ENCODE measurements at regions not wholly inside any gene's neighbourhood (a gene's known extent, or its start where the extent isn't known, plus 50 kb on each side); places are given as distances from the start of the nearest gene placed in this dataset.

GRCh38 chr15:70266412-70267121 is 168.8 kb upstream of the TLE3 start:
- no peak overlapping the region for H3K4me3 ChIP-seq (ENCODE audit: low read length in 2 of 2)
- no peaks in the 10 kb centered on the region for H3K9me3 ChIP-seq (ENCODE audit: control insufficient read depth, low read length)
- H3K27me3 ChIP-seq (ENCODE audit: control insufficient read depth in 1 of 2, insufficient read depth in 2 of 2, low read length in 1 of 2): no peaks in the 10 kb centered on the region
- no peak overlapping the region for H3K27ac ChIP-seq (ENCODE audit: low read depth in 1 of 2, low read length in 2 of 2)
- H3K4me1 ChIP-seq (ENCODE audit: control insufficient read depth in 1 of 2, insufficient read depth in 2 of 2, low read length in 2 of 2): no peaks in the 10 kb centered on the region
- ATAC-seq (ENCODE audit: low FRiP score) (peak; percentile 65), DNase-seq (peak; percentile 90 to 94)
- intact Hi-C loops (cut with DNase I): no loop called here
- 76 to 77% methylated on average over 24 of the region's 24 CpGs for WGBS, 2 donors
- no peaks in the 10 kb centered on the region for H3K36me3 ChIP-seq (ENCODE audit: control insufficient read depth in 1 of 2, insufficient read depth in 2 of 2, low read length in 1 of 2)

DNA sequence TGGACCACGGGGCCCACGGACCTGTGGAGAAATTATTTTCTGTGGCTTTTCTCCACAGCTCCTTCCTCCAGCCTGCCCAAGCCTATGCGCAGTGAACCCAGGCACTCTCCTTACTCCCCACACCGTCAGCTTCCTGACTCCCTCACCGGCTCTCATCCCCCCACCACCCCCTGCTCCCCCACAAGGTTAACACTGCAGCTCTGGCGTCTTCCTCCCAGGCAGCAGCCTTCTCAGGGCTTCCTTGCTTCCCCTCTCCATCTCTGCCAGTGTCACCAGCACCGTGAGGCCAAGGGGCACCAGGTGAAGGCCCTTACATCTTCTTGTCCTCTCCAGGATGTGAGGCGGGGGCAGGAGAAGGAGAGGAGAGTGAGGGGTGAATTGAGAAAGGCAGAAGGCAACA is 168.3 kb upstream of the TLE3 start:
- WGBS, 2 donors: 91 to 94% methylated on average over 8 of the region's 8 CpGs
- no peak for ATAC-seq (ENCODE audit: low FRiP score)
- no peaks in the 10 kb centered on the region for H3K36me3 ChIP-seq (ENCODE audit: control insufficient read depth in 1 of 2, insufficient read depth in 2 of 2, low read length in 1 of 2)
- DNase-seq: no peak
- no peak overlapping the region for H3K27ac ChIP-seq (ENCODE audit: low read depth in 1 of 2, low read length in 2 of 2)
- no peaks in the 10 kb centered on the region for H3K9me3 ChIP-seq (ENCODE audit: control insufficient read depth, low read length)
- intact Hi-C loops (cut with DNase I): no loop called here
- H3K27me3 ChIP-seq (ENCODE audit: control insufficient read depth in 1 of 2, insufficient read depth in 2 of 2, low read length in 1 of 2): no peaks in the 10 kb centered on the region
- no peaks in the 10 kb centered on the region for H3K4me1 ChIP-seq (ENCODE audit: control insufficient read depth in 1 of 2, insufficient read depth in 2 of 2, low read length in 2 of 2)
- no peak overlapping the region for H3K4me3 ChIP-seq (ENCODE audit: low read length in 2 of 2)

DNA sequence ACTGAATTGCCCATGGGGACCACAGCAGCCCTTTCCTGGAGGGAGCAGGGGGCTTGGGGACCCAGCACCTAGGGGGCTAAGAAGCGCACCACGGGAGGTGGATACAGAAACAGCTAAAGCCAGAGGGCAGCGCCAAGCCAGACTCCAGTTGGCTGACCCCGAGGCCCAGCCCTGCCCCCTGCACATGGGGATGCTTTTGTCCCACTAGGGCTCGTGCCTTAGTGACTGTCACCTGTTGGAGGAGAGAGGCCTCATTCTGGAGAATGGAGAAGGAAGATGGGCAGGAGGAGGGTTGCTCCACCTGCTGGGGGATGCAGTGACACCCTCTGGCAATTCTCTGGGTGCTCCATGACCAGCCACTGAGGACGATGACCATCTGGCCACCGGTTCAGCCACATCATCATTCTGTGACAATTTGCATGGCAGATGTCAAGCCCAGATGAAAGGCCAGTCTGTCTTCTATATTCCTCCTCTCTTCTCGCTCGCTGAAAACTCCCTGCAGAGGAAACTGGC is 167.8 kb upstream of the TLE3 start:
- Histone ChIP-seq H3K27me3 (ENCODE audit: control insufficient read depth in 1 of 2, insufficient read depth in 2 of 2, low read length in 1 of 2) (no peaks in the 10 kb centered on the region), H3K9me3 (ENCODE audit: control insufficient read depth, low read length) (no peaks in the 10 kb centered on the region), H3K4me3 (ENCODE audit: low read length in 2 of 2) (no peak overlapping the region), H3K36me3 (ENCODE audit: control insufficient read depth in 1 of 2, insufficient read depth in 2 of 2, low read length in 1 of 2) (no peaks in the 10 kb centered on the region), H3K27ac (ENCODE audit: low read depth in 1 of 2, low read length in 2 of 2) (no peak overlapping the region), H3K4me1 (ENCODE audit: control insufficient read depth in 1 of 2, insufficient read depth in 2 of 2, low read length in 2 of 2) (no peaks in the 10 kb centered on the region)
- ATAC-seq (ENCODE audit: low FRiP score) (no peak), DNase-seq (peak in 1 of 2 donors; percentile 46)
- WGBS, 2 donors: 95% methylated on average over 9 of the region's 9 CpGs
- intact Hi-C loops (cut with DNase I): no loop called here

GRCh38 chr15:70264738-70265465 is 167.2 kb upstream of the TLE3 start:
- H3K4me3 ChIP-seq (ENCODE audit: low read length in 2 of 2): no peak overlapping the region
- H3K27me3 ChIP-seq (ENCODE audit: control insufficient read depth in 1 of 2, insufficient read depth in 2 of 2, low read length in 1 of 2): no peaks in the 10 kb centered on the region
- no peak overlapping the region for H3K27ac ChIP-seq (ENCODE audit: low read depth in 1 of 2, low read length in 2 of 2)
- DNase-seq (peak in 1 of 2 donors; percentile 46), ATAC-seq (ENCODE audit: low FRiP score) (no peak)
- intact Hi-C loops (cut with DNase I): no loop called here
- WGBS, 2 donors: 90 to 93% methylated on average over 8 of the region's 8 CpGs
- H3K36me3 ChIP-seq (ENCODE audit: control insufficient read depth in 1 of 2, insufficient read depth in 2 of 2, low read length in 1 of 2): no peaks in the 10 kb centered on the region
- no peaks in the 10 kb centered on the region for H3K4me1 ChIP-seq (ENCODE audit: control insufficient read depth in 1 of 2, insufficient read depth in 2 of 2, low read length in 2 of 2)
- H3K9me3 ChIP-seq (ENCODE audit: control insufficient read depth, low read length): no peaks in the 10 kb centered on the region

DNA sequence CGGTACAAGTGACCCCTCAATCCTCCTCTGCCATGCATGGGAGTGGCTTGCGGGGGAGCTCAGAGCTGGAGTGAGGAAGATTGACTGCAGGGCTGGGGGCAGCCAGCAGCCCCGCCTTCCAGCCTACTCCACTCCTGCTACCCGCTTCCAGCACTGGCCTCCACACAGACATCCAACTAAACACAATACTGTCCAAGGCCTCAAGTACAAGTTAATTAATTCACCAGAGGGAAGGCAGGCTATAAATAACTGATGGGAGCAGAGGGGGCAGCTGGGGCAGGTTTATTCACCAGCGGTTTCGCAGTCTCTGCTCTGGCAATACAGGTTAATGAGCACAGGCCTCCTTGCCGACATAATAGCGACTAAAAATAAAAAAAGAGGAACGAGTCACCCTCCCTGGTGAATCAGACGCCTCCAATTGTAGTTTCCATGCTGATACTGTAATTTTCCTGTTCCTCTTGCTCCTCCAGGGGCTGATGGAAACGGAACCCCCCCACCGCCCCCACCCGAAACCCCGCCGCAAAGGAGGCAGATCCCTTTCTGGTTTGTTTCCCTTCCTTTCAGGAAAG is 166.4 kb upstream of the TLE3 start:
- no peaks in the 10 kb centered on the region for H3K36me3 ChIP-seq (ENCODE audit: control insufficient read depth in 1 of 2, insufficient read depth in 2 of 2, low read length in 1 of 2)
- no peak for ATAC-seq (ENCODE audit: low FRiP score)
- H3K4me1 ChIP-seq (ENCODE audit: control insufficient read depth in 1 of 2, insufficient read depth in 2 of 2, low read length in 2 of 2): no peaks in the 10 kb centered on the region
- no peaks in the 10 kb centered on the region for H3K27me3 ChIP-seq (ENCODE audit: control insufficient read depth in 1 of 2, insufficient read depth in 2 of 2, low read length in 1 of 2)
- peak in 1 of 2 donors; percentile 55 for DNase-seq
- 79 to 81% methylated on average over 15 of the region's 15 CpGs for WGBS, 2 donors
- no peak overlapping the region for H3K27ac ChIP-seq (ENCODE audit: low read depth in 1 of 2, low read length in 2 of 2)
- intact Hi-C loops (cut with DNase I): no loop called here
- no peak overlapping the region for H3K4me3 ChIP-seq (ENCODE audit: low read length in 2 of 2)
- no peaks in the 10 kb centered on the region for H3K9me3 ChIP-seq (ENCODE audit: control insufficient read depth, low read length)

GRCh38 chr15:70262591-70263274 is 165.0 kb upstream of the TLE3 start:
- 93 to 95% methylated on average over 6 of the region's 6 CpGs for WGBS, 2 donors
- H3K36me3 ChIP-seq (ENCODE audit: control insufficient read depth in 1 of 2, insufficient read depth in 2 of 2, low read length in 1 of 2): no peaks in the 10 kb centered on the region
- no peak overlapping the region for H3K27ac ChIP-seq (ENCODE audit: low read depth in 1 of 2, low read length in 2 of 2)
- ATAC-seq (ENCODE audit: low FRiP score) (no peak), DNase-seq (peak in 1 of 2 donors; percentile 77)
- H3K4me1 ChIP-seq (ENCODE audit: control insufficient read depth in 1 of 2, insufficient read depth in 2 of 2, low read length in 2 of 2): no peaks in the 10 kb centered on the region
- H3K4me3 ChIP-seq (ENCODE audit: low read length in 2 of 2): no peak overlapping the region
- H3K9me3 ChIP-seq (ENCODE audit: control insufficient read depth, low read length): no peaks in the 10 kb centered on the region
- no peaks in the 10 kb centered on the region for H3K27me3 ChIP-seq (ENCODE audit: control insufficient read depth in 1 of 2, insufficient read depth in 2 of 2, low read length in 1 of 2)
- intact Hi-C loops (cut with DNase I): no loop called here

GRCh38 chr15:70262171-70262570 is 164.5 kb upstream of the TLE3 start:
- H3K27me3 ChIP-seq (ENCODE audit: control insufficient read depth in 1 of 2, insufficient read depth in 2 of 2, low read length in 1 of 2): no peaks in the 10 kb centered on the region
- ATAC-seq (ENCODE audit: low FRiP score) (no peak), DNase-seq (peak in 1 of 2 donors; percentile 1)
- intact Hi-C loops (cut with DNase I): no loop called here
- H3K27ac ChIP-seq (ENCODE audit: low read depth in 1 of 2, low read length in 2 of 2): no peak overlapping the region
- H3K9me3 ChIP-seq (ENCODE audit: control insufficient read depth, low read length): no peaks in the 10 kb centered on the region
- WGBS, 2 donors: 95 to 100% methylated on average over 2 of the region's 2 CpGs
- H3K36me3 ChIP-seq (ENCODE audit: control insufficient read depth in 1 of 2, insufficient read depth in 2 of 2, low read length in 1 of 2): no peaks in the 10 kb centered on the region
- no peaks in the 10 kb centered on the region for H3K4me1 ChIP-seq (ENCODE audit: control insufficient read depth in 1 of 2, insufficient read depth in 2 of 2, low read length in 2 of 2)
- no peak overlapping the region for H3K4me3 ChIP-seq (ENCODE audit: low read length in 2 of 2)

- H3K36me3 ChIP-seq (ENCODE audit: control insufficient read depth in 1 of 2, insufficient read depth in 2 of 2, low read length in 1 of 2): no peaks in the 10 kb centered on the region
- no peak overlapping the region for H3K27ac ChIP-seq (ENCODE audit: low read depth in 1 of 2, low read length in 2 of 2)
- intact Hi-C loops (cut with DNase I): no loop called here
- no peak for ATAC-seq (ENCODE audit: low FRiP score)
- no peaks in the 10 kb centered on the region for H3K4me1 ChIP-seq (ENCODE audit: control insufficient read depth in 1 of 2, insufficient read depth in 2 of 2, low read length in 2 of 2)
- H3K4me3 ChIP-seq (ENCODE audit: low read length in 2 of 2): no peak overlapping the region
- 90% methylated on average over 4 of the region's 4 CpGs for WGBS, 2 donors
- no peak for DNase-seq
- H3K27me3 ChIP-seq (ENCODE audit: control insufficient read depth in 1 of 2, insufficient read depth in 2 of 2, low read length in 1 of 2): no peaks in the 10 kb centered on the region
- no peaks in the 10 kb centered on the region for H3K9me3 ChIP-seq (ENCODE audit: control insufficient read depth, low read length)
These were observed 163.4 kb upstream of the TLE3 start for GRCh38 chr15:70261083-70261482.

All from aorta (tissue), 5 donors.